ENCODE measurements at regions not wholly inside any gene's neighbourhood (a gene's known extent, or its start where the extent isn't known, plus 50 kb on each side); places are given as distances from the start of the nearest gene placed in this dataset.

DNA sequence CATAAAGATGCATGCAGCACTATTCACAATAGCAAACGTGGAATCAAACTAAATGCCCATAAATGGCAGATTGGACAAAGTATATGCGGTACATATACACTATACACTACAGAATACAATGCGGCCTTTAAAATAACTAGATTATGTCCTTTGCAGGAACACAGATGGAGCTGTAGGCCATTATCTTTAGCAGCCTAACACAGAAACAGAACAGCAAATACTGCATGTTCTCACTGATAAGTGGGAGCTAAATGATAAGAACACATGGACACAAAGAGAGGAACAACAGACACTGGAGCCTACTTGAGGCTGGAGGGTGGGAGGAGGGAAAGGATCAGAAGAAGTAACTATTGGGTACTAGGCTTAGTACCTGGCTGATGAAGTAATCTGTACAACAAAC is 758.2 kb downstream of the TLE1 start:
- no peak for DNase-seq (ENCODE audit: low spot score)
- H3K4me3 Mint-ChIP-seq (ENCODE audit: unreplicated experiment), result no peak overlapping the region
- peaks cover 6% of the 10 kb centered on the region for H3K4me1 Mint-ChIP-seq (ENCODE audit: low read depth)
- TF ChIP-seq, protein P1, sequence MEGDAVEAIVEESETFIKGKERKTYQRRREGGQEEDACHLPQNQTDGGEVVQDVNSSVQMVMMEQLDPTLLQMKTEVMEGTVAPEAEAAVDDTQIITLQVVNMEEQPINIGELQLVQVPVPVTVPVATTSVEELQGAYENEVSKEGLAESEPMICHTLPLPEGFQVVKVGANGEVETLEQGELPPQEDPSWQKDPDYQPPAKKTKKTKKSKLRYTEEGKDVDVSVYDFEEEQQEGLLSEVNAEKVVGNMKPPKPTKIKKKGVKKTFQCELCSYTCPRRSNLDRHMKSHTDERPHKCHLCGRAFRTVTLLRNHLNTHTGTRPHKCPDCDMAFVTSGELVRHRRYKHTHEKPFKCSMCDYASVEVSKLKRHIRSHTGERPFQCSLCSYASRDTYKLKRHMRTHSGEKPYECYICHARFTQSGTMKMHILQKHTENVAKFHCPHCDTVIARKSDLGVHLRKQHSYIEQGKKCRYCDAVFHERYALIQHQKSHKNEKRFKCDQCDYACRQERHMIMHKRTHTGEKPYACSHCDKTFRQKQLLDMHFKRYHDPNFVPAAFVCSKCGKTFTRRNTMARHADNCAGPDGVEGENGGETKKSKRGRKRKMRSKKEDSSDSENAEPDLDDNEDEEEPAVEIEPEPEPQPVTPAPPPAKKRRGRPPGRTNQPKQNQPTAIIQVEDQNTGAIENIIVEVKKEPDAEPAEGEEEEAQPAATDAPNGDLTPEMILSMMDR (IDR thresholded peaks at IDR 0.05), result no peak
- H3K27ac Mint-ChIP-seq (ENCODE audit: unreplicated experiment), result no peak overlapping the region
- H3K36me3 Mint-ChIP-seq (ENCODE audit: low read depth), result no peaks in the 10 kb centered on the region
- no peaks in the 10 kb centered on the region for H3K27me3 Mint-ChIP-seq (ENCODE audit: low read depth)
- H3K9me3 Mint-ChIP-seq (ENCODE audit: low read depth), result peaks cover 4% of the 10 kb centered on the region

DNA sequence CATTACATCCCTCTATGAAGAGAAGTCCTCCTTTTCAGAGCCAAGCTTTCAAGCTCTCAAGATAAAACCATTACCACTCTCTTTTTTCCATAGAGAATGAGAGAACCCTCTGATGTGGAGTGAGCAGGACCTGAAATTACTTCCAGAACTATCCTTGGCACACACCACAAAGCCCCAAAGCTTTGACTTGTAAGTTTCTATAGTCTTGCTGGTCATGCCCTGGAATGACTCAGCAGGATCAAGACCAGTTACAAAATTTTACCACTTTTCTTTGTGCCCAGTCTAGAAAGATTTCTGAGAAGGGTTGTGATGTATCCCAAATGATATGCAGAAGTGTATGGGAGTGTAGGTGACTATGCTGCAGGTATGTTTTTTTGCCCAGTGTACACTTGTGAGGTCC is 760.6 kb downstream of the TLE1 start:
- no peak overlapping the region for H3K4me3 Mint-ChIP-seq (ENCODE audit: unreplicated experiment)
- TF ChIP-seq, protein P1 (IDR thresholded peaks at IDR 0.05), result no peak

DNA sequence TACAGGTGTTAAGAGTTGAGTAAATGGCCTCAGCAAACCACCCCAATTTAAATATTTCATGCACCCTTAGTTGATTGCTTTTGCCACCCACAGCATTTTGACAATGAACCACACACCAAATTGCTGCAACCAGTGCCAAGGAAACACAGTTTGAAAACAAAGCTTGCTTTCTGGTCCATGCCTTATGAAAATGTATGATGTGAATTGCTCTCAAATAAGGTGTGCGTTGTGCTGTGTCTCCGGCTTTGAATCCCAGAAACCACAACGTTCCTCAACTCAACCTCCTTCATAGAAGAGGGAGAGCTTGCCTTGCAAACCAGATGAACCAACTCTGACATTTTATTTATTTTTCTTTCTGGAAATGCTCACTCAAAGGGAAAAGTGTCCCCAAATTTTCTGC is 762.7 kb downstream of the TLE1 start:
- TF ChIP-seq, protein P1 (IDR thresholded peaks at IDR 0.05), result no peak
- no peak for DNase-seq (ENCODE audit: low spot score)
- Mint-ChIP-seq H3K27ac (ENCODE audit: unreplicated experiment) (no peak overlapping the region), H3K4me1 (ENCODE audit: low read depth) (no peaks in the 10 kb centered on the region), H3K27me3 (ENCODE audit: low read depth) (no peaks in the 10 kb centered on the region), H3K4me3 (ENCODE audit: unreplicated experiment) (no peak overlapping the region), H3K36me3 (ENCODE audit: low read depth) (no peaks in the 10 kb centered on the region), H3K9me3 (ENCODE audit: low read depth) (peaks cover 4% of the 10 kb centered on the region)

More for the DNA sequence above, 760.6 kb downstream of the TLE1 start:
- Mint-ChIP-seq H3K27me3 (ENCODE audit: low read depth) (no peaks in the 10 kb centered on the region), H3K4me1 (ENCODE audit: low read depth) (peaks cover 6% of the 10 kb centered on the region), H3K36me3 (ENCODE audit: low read depth) (no peaks in the 10 kb centered on the region), H3K9me3 (ENCODE audit: low read depth) (peaks cover 4% of the 10 kb centered on the region), H3K27ac (ENCODE audit: unreplicated experiment) (no peak overlapping the region)
- no peak for DNase-seq (ENCODE audit: low spot score)

DNA sequence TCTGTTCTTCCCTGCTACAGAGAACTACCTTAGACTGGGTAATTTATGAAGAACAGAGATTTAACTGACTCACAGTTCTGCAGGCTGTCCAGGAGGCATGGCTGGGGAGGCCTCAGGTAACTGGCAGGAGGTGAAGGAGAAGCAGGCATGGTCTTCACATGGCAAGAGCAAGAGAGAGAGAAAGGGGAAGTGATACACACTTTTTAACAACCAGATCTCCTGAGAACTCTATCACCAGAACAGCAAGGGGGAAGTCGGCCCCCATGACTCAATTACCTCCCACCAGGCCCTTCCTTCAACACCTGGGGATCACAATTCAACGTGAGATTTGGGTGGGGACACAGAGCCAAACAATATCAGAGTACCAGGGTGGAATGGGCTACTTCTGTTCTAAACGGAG is 766.8 kb downstream of the TLE1 start:
- DNase-seq (ENCODE audit: low spot score), result no peak
- Mint-ChIP-seq H3K27ac (ENCODE audit: unreplicated experiment) (no peak overlapping the region), H3K4me1 (ENCODE audit: low read depth) (no peaks in the 10 kb centered on the region), H3K4me3 (ENCODE audit: unreplicated experiment) (no peak overlapping the region), H3K27me3 (ENCODE audit: low read depth) (no peaks in the 10 kb centered on the region), H3K36me3 (ENCODE audit: low read depth) (no peaks in the 10 kb centered on the region), H3K9me3 (ENCODE audit: low read depth) (peaks cover 18% of the 10 kb centered on the region)
- TF ChIP-seq, protein P1 (IDR thresholded peaks at IDR 0.05), result no peak

DNA sequence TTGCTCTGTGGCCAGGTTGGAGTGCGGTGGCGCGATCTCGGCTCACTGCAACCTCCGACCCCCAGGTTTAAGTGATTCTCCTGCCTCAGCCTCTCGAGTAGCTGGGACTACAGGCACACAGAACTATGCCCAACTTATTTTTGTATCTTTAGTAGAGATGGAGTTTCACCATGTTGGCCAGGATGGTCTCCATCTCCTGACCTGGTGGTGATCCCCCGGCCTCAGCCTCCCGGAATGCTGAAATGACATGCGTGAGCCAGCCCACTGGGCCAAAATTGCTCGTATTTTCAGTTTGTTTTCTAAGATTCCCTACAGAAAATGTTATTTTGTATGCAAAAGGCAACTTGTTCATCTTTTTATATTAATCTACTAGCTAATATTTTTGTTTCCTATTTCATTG is 782.6 kb downstream of the TLE1 start:
- Mint-ChIP-seq H3K9me3 (ENCODE audit: low read depth) (no peaks in the 10 kb centered on the region), H3K27me3 (ENCODE audit: low read depth) (no peaks in the 10 kb centered on the region), H3K4me1 (ENCODE audit: low read depth) (no peaks in the 10 kb centered on the region), H3K4me3 (ENCODE audit: unreplicated experiment) (no peak overlapping the region), H3K27ac (ENCODE audit: unreplicated experiment) (no peak overlapping the region), H3K36me3 (ENCODE audit: low read depth) (no peaks in the 10 kb centered on the region)
- TF ChIP-seq, protein P1 (IDR thresholded peaks at IDR 0.05), result no peak
- DNase-seq (ENCODE audit: low spot score), result no peak

Measured in chondrocyte (in vitro differentiated cells).